ENCODE measurements at regions not wholly inside any gene's neighbourhood (a gene's known extent, or its start where the extent isn't known, plus 50 kb on each side); places are given as distances from the start of the nearest gene placed in this dataset.

DNA sequence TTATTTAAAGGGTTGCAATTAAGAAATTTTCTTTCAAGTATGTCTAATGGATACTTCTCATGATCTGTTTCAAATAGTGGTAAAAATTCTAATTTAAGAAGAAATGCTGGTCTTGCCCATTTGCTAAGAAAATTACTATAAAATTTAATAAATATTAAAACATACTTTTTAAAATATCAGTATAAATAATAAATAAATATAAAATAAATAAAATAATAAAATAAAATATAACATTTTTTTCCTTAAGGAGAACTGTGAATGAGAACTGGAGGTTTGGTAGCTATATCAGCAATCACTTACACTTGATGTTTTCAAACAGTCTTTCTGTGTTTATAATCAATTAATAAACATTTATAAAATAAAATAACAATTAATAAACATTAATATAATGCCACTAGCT, 266.1 kb downstream of the HGF start:
- TF ChIP-seq, protein P1, sequence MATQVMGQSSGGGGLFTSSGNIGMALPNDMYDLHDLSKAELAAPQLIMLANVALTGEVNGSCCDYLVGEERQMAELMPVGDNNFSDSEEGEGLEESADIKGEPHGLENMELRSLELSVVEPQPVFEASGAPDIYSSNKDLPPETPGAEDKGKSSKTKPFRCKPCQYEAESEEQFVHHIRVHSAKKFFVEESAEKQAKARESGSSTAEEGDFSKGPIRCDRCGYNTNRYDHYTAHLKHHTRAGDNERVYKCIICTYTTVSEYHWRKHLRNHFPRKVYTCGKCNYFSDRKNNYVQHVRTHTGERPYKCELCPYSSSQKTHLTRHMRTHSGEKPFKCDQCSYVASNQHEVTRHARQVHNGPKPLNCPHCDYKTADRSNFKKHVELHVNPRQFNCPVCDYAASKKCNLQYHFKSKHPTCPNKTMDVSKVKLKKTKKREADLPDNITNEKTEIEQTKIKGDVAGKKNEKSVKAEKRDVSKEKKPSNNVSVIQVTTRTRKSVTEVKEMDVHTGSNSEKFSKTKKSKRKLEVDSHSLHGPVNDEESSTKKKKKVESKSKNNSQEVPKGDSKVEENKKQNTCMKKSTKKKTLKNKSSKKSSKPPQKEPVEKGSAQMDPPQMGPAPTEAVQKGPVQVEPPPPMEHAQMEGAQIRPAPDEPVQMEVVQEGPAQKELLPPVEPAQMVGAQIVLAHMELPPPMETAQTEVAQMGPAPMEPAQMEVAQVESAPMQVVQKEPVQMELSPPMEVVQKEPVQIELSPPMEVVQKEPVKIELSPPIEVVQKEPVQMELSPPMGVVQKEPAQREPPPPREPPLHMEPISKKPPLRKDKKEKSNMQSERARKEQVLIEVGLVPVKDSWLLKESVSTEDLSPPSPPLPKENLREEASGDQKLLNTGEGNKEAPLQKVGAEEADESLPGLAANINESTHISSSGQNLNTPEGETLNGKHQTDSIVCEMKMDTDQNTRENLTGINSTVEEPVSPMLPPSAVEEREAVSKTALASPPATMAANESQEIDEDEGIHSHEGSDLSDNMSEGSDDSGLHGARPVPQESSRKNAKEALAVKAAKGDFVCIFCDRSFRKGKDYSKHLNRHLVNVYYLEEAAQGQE (IDR thresholded peaks at IDR 0.05; ENCODE audit: low read depth) = no peak
- TF ChIP-seq RAD21 (IDR thresholded peaks at IDR 0.05; ENCODE audit: low read depth) = no peak
- TF ChIP-seq NFIC (IDR thresholded peaks at IDR 0.05) = no peak
- TF ChIP-seq TEAD4 (IDR thresholded peaks at IDR 0.05) = no peak
- TF ChIP-seq EGR1 (IDR thresholded peaks at IDR 0.05) = no peak
- TF ChIP-seq, protein P2, sequence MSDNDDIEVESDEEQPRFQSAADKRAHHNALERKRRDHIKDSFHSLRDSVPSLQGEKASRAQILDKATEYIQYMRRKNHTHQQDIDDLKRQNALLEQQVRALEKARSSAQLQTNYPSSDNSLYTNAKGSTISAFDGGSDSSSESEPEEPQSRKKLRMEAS (IDR thresholded peaks at IDR 0.05) = no peak
- no peak for TF ChIP-seq TAF1 (IDR thresholded peaks at IDR 0.05; ENCODE audit: low read depth)
- no peak for TF ChIP-seq FOXM1 (IDR thresholded peaks at IDR 0.05; ENCODE audit: borderline replicate concordance, low read depth)
- no peak for TF ChIP-seq CEBPB (IDR thresholded peaks at IDR 0.05)
- no peak for TF ChIP-seq EP300 (IDR thresholded peaks at IDR 0.05; ENCODE audit: borderline replicate concordance)
- TF ChIP-seq TCF12 (IDR thresholded peaks at IDR 0.05; ENCODE audit: low read depth) = no peak
- TF ChIP-seq ZBTB7A (IDR thresholded peaks at IDR 0.05; ENCODE audit: low read depth) = no peak
- TF ChIP-seq YY1 (IDR thresholded peaks at IDR 0.05; ENCODE audit: low read depth) = no peak

Data from Ishikawa (cell line).